Ishikawa (cell line): ENCODE measurements at regions not wholly inside any gene's neighbourhood (a gene's known extent, or its start where the extent isn't known, plus 50 kb on each side); places are given as distances from the start of the nearest gene placed in this dataset.

Experiments used
- CEBPB ChIP-seq: IDR thresholded peaks from 2 replicates; pipeline ENCODE4 v1.6.1; 2012
- EP300 ChIP-seq: IDR thresholded peaks from 2 replicates; pipeline ENCODE4 v1.6.1; 2012; ENCODE audit warnings: borderline replicate concordance
- NFIC ChIP-seq: IDR thresholded peaks from 2 replicates; pipeline ENCODE4 v1.6.1; 2012
- RAD21 ChIP-seq: IDR thresholded peaks from 2 replicates; pipeline ENCODE4 v1.6.1; 2012; ENCODE audit warnings: low read depth
- TAF1 ChIP-seq: IDR thresholded peaks from 2 replicates; pipeline ENCODE4 v1.6.1; 2012; ENCODE audit warnings: low read depth, mild to moderate bottlenecking
- TF ChIP-seq, protein P1 (sequence below): IDR thresholded peaks from 2 replicates; pipeline ENCODE4 v1.6.1; 2012

- TF ChIP-seq NFIC (no peak), RAD21 (no peak), EP300 (no peak), TAF1 (no peak), CEBPB (no peak)
- TF ChIP-seq, protein P1, sequence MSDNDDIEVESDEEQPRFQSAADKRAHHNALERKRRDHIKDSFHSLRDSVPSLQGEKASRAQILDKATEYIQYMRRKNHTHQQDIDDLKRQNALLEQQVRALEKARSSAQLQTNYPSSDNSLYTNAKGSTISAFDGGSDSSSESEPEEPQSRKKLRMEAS: no peak
Observed at GRCh38 chr1:94753171-94753972, 66.8 kb upstream of the SLC44A3 start.
